GM23338 (cell line): ENCODE measurements at regions not wholly inside any gene's neighbourhood (a gene's known extent, or its start where the extent isn't known, plus 50 kb on each side); places are given as distances from the start of the nearest gene placed in this dataset.

Experiments used
- ATAC-seq: fragments of 200-7000 bp; cut with Tn5 transposase; 3 replicates; pipeline ENCODE4 v1.9.1; 2020
- DNase-seq: peaks from one replicate; pipeline ENCODE4 v3.0.0-alpha.2; 2015; ENCODE audit warnings: low spot score
- H2AFZ ChIP-seq: fragments of 200-600 bp; sonication (generic); 2 replicates; pipeline ENCODE4 v1.8.0; 2016; ENCODE audit warnings: antibody characterized with exemption, mild to moderate bottlenecking, moderate library complexity
- H3F3A ChIP-seq: fragments of 200-600 bp; sonication (generic); replicated peaks from 2 replicates; pipeline ENCODE4 v1.8.0; 2017; ENCODE audit warnings: antibody characterized with exemption, mixed run types, low read depth
- H3K27ac ChIP-seq: fragments of 200-600 bp; sonication (generic); 2 replicates; pipeline ENCODE4 v1.6.1; 2016; ENCODE audit warnings: low read depth
- H3K27me3 ChIP-seq: fragments of 200-600 bp; sonication (generic); 2 replicates; pipeline ENCODE4 v1.8.0; 2016; ENCODE audit warnings: mild to moderate bottlenecking, mixed run types, moderate library complexity; ENCODE audit not compliant: insufficient read depth
- H3K36me3 ChIP-seq: fragments of 200-600 bp; sonication (generic); 2 replicates; pipeline ENCODE4 v1.8.0; 2016; ENCODE audit warnings: mild to moderate bottlenecking; ENCODE audit not compliant: insufficient read depth
- H3K4me1 ChIP-seq: fragments of 200-600 bp; sonication (generic); 2 replicates; pipeline ENCODE4 v1.8.0; 2016; ENCODE audit warnings: mild to moderate bottlenecking, moderate library complexity; ENCODE audit not compliant: insufficient read depth
- H3K4me2 ChIP-seq: fragments of 200-600 bp; sonication (generic); 2 replicates; pipeline ENCODE4 v1.7.1; 2017; ENCODE audit warnings: mixed run types
- H3K4me3 ChIP-seq: fragments of 200-600 bp; sonication (generic); 2 replicates; pipeline ENCODE4 v1.6.1; 2016; ENCODE audit warnings: mixed run types
- H3K79me2 ChIP-seq: fragments of 200-600 bp; sonication (generic); replicated peaks from 2 replicates; pipeline ENCODE4 v1.8.0; 2017; ENCODE audit warnings: mild to moderate bottlenecking; ENCODE audit not compliant: insufficient read depth
- H3K9me2 ChIP-seq: fragments of 200-600 bp; sonication (generic); 2 replicates; pipeline ENCODE4 v1.8.0; 2017; ENCODE audit not compliant: insufficient read depth
- H4K20me1 ChIP-seq: fragments of 200-600 bp; sonication (generic); replicated peaks from 2 replicates; pipeline ENCODE4 v1.8.0; 2017; ENCODE audit warnings: mild to moderate bottlenecking; ENCODE audit not compliant: insufficient read depth
- H3K27ac Mint-ChIP-seq: 2 replicates; pipeline ENCODE4 v1.8.0; 2020; ENCODE audit warnings: inconsistent platforms, mild to moderate bottlenecking, moderate library complexity, mixed read lengths
- H3K27me3 Mint-ChIP-seq: 3 replicates; pipeline ENCODE4 v1.8.0; 2022; ENCODE audit warnings: low read depth, mild to moderate bottlenecking, moderate library complexity, mixed read lengths, inconsistent platforms; ENCODE audit not compliant: insufficient read depth, poor library complexity
- H3K36me3 Mint-ChIP-seq: 3 replicates; pipeline ENCODE4 v1.8.0; 2021; ENCODE audit warnings: low read depth, mild to moderate bottlenecking, inconsistent platforms, moderate library complexity, mixed read lengths
- H3K4me1 Mint-ChIP-seq: 3 replicates; pipeline ENCODE4 v1.8.0; 2020; ENCODE audit warnings: mild to moderate bottlenecking, inconsistent platforms, mixed read lengths
- H3K4me3 Mint-ChIP-seq: 3 replicates; pipeline ENCODE4 v1.8.0; 2021; ENCODE audit warnings: moderate library complexity, mild to moderate bottlenecking, inconsistent platforms, mixed read lengths
- H3K9me3 Mint-ChIP-seq: 3 replicates; pipeline ENCODE4 v1.8.0; 2020; ENCODE audit warnings: moderate library complexity, mild to moderate bottlenecking, inconsistent platforms, mixed read lengths
- CREB1 ChIP-seq: fragments of 250-450 bp; sonication (Bioruptor Pico); IDR thresholded peaks from 2 replicates; pipeline ENCODE4 v1.5.0; 2020; ENCODE audit warnings: low read depth, mild to moderate bottlenecking, moderate library complexity
- JUNB ChIP-seq: IDR thresholded peaks from one replicate; pipeline ENCODE4 v1.6.1; 2016; ENCODE audit warnings: antibody characterized with exemption; ENCODE audit not compliant: unreplicated experiment
- POLR2AphosphoS5 ChIP-seq: IDR thresholded peaks from 2 replicates; pipeline ENCODE4 v1.6.1; 2016; ENCODE audit warnings: antibody characterized with exemption, low read depth
- TF ChIP-seq, protein P1 (sequence below): fragments of 250-450 bp; sonication (Bioruptor Pico); IDR thresholded peaks from 2 replicates; pipeline ENCODE4 v1.5.0; 2020; ENCODE audit warnings: mild to moderate bottlenecking, moderate library complexity
- TF ChIP-seq, protein P2 (sequence below), 2 experiments: fragments of 200-600 bp in 1 of 2; sonication (generic) in 1 of 2; conservative IDR thresholded peaks; 2 replicates each; pipeline versions ENCODE4 v1.5.1 to v1.6.1; 2016 to 2017; ENCODE audit warnings: antibody characterized with exemption in 2 of 2, low read depth in 2 of 2, mild to moderate bottlenecking in 2 of 2, moderate library complexity in 1 of 2
- TF ChIP-seq, protein P3 (sequence below): IDR thresholded peaks from 2 replicates; pipeline ENCODE4 v1.6.1; 2016; ENCODE audit warnings: antibody characterized with exemption
- TF ChIP-seq, protein P4 (sequence below): IDR thresholded peaks from one replicate; pipeline ENCODE4 v1.6.1; 2018; ENCODE audit warnings: antibody characterized with exemption; ENCODE audit not compliant: unreplicated experiment

DNA sequence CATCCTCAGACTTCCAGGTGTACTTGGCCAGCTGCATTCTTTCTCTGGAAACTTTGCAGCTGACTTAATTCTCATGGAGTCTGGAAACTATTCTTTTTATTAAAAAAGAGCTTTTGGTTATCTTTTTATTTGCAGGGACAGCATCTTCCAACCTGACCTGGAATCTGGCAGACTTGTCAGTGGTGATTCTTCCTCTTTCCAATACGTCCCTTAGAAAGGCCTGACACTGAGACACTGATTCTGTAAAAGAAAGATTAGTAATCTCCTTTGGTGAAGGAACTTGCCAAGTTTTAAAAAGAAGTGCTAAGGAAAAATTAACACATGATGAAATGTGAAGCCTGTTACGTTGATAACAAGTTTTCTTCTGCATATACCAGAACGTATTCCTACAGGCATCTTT is 440.9 kb upstream of the RAG2 start (continued):
- TF ChIP-seq, protein P1, sequence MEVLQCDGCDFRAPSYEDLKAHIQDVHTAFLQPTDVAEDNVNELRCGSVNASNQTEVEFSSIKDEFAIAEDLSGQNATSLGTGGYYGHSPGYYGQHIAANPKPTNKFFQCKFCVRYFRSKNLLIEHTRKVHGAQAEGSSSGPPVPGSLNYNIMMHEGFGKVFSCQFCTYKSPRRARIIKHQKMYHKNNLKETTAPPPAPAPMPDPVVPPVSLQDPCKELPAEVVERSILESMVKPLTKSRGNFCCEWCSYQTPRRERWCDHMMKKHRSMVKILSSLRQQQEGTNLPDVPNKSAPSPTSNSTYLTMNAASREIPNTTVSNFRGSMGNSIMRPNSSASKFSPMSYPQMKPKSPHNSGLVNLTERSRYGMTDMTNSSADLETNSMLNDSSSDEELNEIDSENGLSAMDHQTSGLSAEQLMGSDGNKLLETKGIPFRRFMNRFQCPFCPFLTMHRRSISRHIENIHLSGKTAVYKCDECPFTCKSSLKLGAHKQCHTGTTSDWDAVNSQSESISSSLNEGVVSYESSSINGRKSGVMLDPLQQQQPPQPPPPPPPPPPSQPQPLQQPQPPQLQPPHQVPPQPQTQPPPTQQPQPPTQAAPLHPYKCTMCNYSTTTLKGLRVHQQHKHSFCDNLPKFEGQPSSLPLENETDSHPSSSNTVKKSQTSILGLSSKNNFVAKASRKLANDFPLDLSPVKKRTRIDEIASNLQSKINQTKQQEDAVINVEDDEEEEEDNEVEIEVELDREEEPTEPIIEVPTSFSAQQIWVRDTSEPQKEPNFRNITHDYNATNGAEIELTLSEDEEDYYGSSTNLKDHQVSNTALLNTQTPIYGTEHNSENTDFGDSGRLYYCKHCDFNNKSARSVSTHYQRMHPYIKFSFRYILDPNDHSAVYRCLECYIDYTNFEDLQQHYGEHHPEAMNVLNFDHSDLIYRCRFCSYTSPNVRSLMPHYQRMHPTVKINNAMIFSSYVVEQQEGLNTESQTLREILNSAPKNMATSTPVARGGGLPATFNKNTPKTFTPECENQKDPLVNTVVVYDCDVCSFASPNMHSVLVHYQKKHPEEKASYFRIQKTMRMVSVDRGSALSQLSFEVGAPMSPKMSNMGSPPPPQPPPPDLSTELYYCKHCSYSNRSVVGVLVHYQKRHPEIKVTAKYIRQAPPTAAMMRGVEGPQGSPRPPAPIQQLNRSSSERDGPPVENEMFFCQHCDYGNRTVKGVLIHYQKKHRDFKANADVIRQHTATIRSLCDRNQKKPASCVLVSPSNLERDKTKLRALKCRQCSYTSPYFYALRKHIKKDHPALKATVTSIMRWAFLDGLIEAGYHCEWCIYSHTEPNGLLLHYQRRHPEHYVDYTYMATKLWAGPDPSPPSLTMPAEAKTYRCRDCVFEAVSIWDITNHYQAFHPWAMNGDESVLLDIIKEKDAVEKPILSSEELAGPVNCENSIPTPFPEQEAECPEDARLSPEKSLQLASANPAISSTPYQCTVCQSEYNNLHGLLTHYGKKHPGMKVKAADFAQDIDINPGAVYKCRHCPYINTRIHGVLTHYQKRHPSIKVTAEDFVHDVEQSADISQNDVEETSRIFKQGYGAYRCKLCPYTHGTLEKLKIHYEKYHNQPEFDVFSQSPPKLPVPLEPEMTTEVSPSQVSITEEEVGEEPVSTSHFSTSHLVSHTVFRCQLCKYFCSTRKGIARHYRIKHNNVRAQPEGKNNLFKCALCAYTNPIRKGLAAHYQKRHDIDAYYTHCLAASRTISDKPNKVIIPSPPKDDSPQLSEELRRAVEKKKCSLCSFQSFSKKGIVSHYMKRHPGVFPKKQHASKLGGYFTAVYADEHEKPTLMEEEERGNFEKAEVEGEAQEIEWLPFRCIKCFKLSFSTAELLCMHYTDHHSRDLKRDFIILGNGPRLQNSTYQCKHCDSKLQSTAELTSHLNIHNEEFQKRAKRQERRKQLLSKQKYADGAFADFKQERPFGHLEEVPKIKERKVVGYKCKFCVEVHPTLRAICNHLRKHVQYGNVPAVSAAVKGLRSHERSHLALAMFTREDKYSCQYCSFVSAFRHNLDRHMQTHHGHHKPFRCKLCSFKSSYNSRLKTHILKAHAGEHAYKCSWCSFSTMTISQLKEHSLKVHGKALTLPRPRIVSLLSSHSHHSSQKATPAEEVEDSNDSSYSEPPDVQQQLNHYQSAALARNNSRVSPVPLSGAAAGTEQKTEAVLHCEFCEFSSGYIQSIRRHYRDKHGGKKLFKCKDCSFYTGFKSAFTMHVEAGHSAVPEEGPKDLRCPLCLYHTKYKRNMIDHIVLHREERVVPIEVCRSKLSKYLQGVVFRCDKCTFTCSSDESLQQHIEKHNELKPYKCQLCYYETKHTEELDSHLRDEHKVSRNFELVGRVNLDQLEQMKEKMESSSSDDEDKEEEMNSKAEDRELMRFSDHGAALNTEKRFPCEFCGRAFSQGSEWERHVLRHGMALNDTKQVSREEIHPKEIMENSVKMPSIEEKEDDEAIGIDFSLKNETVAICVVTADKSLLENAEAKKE = no peak

DNA sequence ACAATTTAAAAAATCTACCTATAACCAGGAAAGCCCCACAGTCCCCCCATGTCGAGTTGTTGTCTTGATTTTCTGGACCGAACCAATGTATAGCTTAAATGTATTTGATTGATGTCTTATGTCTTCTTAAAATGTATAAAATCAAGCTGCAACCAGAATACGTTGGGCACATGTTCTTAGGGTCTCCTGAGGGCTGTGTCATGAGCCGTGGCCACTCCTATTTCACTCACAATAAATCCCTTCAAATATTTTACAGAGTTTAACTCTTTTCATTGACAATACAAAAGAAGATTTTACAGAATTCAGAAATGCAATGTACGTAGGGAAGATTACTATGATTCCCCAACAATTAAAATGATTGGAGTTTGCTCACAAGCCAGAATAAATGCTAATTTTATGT is 428.7 kb upstream of the RAG2 start:
- no peak overlapping the region for H3K27ac Mint-ChIP-seq
- Histone ChIP-seq H3K4me3 (no peak overlapping the region), H3K79me2 (no peaks in the 10 kb centered on the region), H3K27me3 (no peaks in the 10 kb centered on the region), H3F3A (no peaks in the 10 kb centered on the region), H3K4me2 (no peak overlapping the region), H3K4me1 (no peaks in the 10 kb centered on the region), H2AFZ (no peak overlapping the region), H3K36me3 (peaks cover 3% of the 10 kb centered on the region), H3K27ac (no peak overlapping the region), H4K20me1 (no peaks in the 10 kb centered on the region), H3K9me2 (no peaks in the 10 kb centered on the region)
- H3K4me1 Mint-ChIP-seq = peaks cover 2% of the 10 kb centered on the region; the same call in 1 of the 3 replicates
- H3K27me3 Mint-ChIP-seq = no peaks in the 10 kb centered on the region
- peaks cover 83% of the 10 kb centered on the region for H3K9me3 Mint-ChIP-seq
- ATAC-seq = no peak
- TF ChIP-seq POLR2AphosphoS5 (no peak), JUNB (no peak), CREB1 (CRISPR knock-in tag) (no peak)
- TF ChIP-seq, protein P2, sequence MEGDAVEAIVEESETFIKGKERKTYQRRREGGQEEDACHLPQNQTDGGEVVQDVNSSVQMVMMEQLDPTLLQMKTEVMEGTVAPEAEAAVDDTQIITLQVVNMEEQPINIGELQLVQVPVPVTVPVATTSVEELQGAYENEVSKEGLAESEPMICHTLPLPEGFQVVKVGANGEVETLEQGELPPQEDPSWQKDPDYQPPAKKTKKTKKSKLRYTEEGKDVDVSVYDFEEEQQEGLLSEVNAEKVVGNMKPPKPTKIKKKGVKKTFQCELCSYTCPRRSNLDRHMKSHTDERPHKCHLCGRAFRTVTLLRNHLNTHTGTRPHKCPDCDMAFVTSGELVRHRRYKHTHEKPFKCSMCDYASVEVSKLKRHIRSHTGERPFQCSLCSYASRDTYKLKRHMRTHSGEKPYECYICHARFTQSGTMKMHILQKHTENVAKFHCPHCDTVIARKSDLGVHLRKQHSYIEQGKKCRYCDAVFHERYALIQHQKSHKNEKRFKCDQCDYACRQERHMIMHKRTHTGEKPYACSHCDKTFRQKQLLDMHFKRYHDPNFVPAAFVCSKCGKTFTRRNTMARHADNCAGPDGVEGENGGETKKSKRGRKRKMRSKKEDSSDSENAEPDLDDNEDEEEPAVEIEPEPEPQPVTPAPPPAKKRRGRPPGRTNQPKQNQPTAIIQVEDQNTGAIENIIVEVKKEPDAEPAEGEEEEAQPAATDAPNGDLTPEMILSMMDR (conservative IDR thresholded peaks at IDR 0.05; ENCODE audit: low read depth in 2 of 2) = no peak
- TF ChIP-seq, protein P3, sequence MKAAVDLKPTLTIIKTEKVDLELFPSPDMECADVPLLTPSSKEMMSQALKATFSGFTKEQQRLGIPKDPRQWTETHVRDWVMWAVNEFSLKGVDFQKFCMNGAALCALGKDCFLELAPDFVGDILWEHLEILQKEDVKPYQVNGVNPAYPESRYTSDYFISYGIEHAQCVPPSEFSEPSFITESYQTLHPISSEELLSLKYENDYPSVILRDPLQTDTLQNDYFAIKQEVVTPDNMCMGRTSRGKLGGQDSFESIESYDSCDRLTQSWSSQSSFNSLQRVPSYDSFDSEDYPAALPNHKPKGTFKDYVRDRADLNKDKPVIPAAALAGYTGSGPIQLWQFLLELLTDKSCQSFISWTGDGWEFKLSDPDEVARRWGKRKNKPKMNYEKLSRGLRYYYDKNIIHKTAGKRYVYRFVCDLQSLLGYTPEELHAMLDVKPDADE = no peak
- TF ChIP-seq, protein P4, sequence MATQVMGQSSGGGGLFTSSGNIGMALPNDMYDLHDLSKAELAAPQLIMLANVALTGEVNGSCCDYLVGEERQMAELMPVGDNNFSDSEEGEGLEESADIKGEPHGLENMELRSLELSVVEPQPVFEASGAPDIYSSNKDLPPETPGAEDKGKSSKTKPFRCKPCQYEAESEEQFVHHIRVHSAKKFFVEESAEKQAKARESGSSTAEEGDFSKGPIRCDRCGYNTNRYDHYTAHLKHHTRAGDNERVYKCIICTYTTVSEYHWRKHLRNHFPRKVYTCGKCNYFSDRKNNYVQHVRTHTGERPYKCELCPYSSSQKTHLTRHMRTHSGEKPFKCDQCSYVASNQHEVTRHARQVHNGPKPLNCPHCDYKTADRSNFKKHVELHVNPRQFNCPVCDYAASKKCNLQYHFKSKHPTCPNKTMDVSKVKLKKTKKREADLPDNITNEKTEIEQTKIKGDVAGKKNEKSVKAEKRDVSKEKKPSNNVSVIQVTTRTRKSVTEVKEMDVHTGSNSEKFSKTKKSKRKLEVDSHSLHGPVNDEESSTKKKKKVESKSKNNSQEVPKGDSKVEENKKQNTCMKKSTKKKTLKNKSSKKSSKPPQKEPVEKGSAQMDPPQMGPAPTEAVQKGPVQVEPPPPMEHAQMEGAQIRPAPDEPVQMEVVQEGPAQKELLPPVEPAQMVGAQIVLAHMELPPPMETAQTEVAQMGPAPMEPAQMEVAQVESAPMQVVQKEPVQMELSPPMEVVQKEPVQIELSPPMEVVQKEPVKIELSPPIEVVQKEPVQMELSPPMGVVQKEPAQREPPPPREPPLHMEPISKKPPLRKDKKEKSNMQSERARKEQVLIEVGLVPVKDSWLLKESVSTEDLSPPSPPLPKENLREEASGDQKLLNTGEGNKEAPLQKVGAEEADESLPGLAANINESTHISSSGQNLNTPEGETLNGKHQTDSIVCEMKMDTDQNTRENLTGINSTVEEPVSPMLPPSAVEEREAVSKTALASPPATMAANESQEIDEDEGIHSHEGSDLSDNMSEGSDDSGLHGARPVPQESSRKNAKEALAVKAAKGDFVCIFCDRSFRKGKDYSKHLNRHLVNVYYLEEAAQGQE = no peak
- H3K4me3 Mint-ChIP-seq = no peak overlapping the region
- peaks cover 20% of the 10 kb centered on the region; the same call in 2 of the 3 replicates for H3K36me3 Mint-ChIP-seq
- DNase-seq = no peak
